AG04450 (cell line): ENCODE measurements at regions not wholly inside any gene's neighbourhood (a gene's known extent, or its start where the extent isn't known, plus 50 kb on each side); places are given as distances from the start of the nearest gene placed in this dataset.

ENCODE experiments used
- CTCF ChIA-PET: fragments of 300-600, 350-600 bp; formaldehyde crosslinking; extraction: SDS; loops from one replicate; lab custom pipeline; 2022; ENCODE audit warnings: antibody characterized with exemption, inconsistent platforms; lab: Charles Lee
- POLR2A ChIA-PET: fragments of 350-600 bp; formaldehyde crosslinking; extraction: SDS; loops from one replicate; lab custom pipeline; 2021; ENCODE audit warnings: antibody characterized with exemption, inconsistent platforms; lab: Yijun Ruan, JAX
- DNase-seq: peaks from one replicate; pipeline ENCODE4 v3.0.0-alpha.2; 2011; ENCODE audit warnings: low read depth, low spot score
- H3K27ac ChIP-seq: one replicate; pipeline ENCODE4 v1.5.1; 2012; ENCODE audit warnings: low read depth, low read length, control low read depth
- H3K27me3 ChIP-seq: one replicate; pipeline ENCODE4 v1.6.0; 2012; ENCODE audit warnings: low read length; ENCODE audit not compliant: control insufficient read depth, insufficient read depth
- H3K4me3 ChIP-seq: 2 replicates; pipeline ENCODE4 v1.5.1; 2011; ENCODE audit warnings: mild to moderate bottlenecking, low read depth, low read length, control low read depth
- H3K9me3 ChIP-seq: 2 replicates; pipeline ENCODE4 v1.5.1; 2012; ENCODE audit warnings: low read length; ENCODE audit not compliant: control insufficient read depth, insufficient read depth
- CTCF ChIP-seq: IDR thresholded peaks from 2 replicates; pipeline ENCODE4 v1.5.1; 2011; ENCODE audit warnings: low read depth, low read length, control low read depth, inconsistent platforms

DNA sequence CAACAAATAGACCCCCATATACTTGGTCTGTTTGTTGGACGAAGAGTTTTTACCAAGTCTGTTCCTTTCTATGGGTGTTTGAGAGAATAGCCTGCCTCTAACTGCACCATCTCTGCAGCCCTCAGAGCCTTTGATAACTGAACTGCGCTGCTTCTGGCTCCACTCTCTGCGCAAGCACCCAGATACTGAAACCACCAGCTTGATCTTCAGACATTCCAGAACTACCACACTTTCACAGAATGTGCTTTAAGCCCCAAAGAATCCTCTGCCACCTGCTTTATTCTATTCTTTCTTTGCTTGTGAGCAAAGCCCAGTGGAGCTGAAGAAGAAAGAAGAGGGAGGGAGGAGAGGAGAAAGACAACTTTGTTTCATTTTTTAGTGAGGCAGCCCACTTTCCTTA is 380.7 kb downstream of the BCL11A start:
- Histone ChIP-seq H3K27ac (no peak overlapping the region), H3K9me3 (no peaks in the 10 kb centered on the region), H3K27me3 (no peaks in the 10 kb centered on the region), H3K4me3 (no peak overlapping the region)
- TF ChIP-seq CTCF = no peak
- DNase-seq = no peak
- POLR2A ChIA-PET = no interaction called here
- CTCF ChIA-PET = no interaction called here

DNA sequence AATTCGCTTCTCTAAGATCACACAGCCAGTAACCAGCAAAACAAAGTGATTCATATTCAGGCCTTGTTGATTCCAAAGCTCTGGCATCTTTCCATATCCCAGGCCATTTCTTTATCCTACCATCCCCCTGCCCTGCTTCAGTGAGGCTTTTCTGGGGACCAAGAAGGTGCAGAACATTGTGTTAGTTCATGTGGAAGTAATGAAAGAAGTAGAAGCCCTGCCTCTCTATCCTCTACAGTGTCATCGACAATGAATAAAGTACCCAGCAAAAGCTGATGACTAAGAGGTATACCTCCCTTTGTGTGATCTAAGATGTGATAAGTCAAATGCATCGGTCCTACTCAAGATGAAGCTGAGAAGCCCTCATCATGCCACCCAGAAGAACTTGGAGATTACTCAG is 383.2 kb downstream of the BCL11A start:
- Histone ChIP-seq H3K27ac (no peak overlapping the region), H3K4me3 (no peak overlapping the region), H3K27me3 (no peaks in the 10 kb centered on the region), H3K9me3 (no peaks in the 10 kb centered on the region)
- ChIA-PET CTCF (no interaction called here), POLR2A (no interaction called here)
- no peak for DNase-seq
- TF ChIP-seq CTCF = no peak

- Histone ChIP-seq H3K9me3 (no peaks in the 10 kb centered on the region), H3K27ac (no peak overlapping the region), H3K4me3 (no peak overlapping the region), H3K27me3 (no peaks in the 10 kb centered on the region)
- POLR2A ChIA-PET = no interaction called here
- CTCF ChIA-PET = no interaction called here
- TF ChIP-seq CTCF = no peak
- no peak for DNase-seq
Observed at GRCh38 chr2:60168247-60168646, 385.2 kb downstream of the BCL11A start.

GRCh38 chr2:60167089-60167488 is 386.4 kb downstream of the BCL11A start:
- Histone ChIP-seq H3K4me3 (no peak overlapping the region), H3K27ac (no peak overlapping the region), H3K9me3 (no peaks in the 10 kb centered on the region), H3K27me3 (no peaks in the 10 kb centered on the region)
- ChIA-PET CTCF (no interaction called here), POLR2A (no interaction called here)
- no peak for DNase-seq
- no peak for TF ChIP-seq CTCF

DNA sequence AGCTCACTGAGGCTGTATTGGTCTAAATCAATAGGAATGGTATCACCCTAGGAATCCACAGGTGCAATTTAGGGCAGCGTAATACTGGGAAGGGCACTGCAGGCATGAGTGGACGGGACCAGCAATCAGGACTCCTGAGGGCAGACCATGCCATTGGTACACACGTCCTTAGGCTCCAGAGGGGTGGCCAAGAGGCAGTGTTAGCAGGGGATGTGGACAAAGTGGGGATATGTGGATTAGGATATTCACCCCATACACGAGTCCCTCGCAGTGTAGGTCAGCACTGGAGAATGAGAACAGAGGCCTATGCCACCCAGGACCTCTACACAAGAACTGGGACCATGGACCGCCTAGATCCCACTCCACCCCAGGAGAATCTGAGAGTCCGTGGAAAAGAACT is 389.8 kb downstream of the BCL11A start:
- Histone ChIP-seq H3K27ac (no peak overlapping the region), H3K4me3 (no peak overlapping the region), H3K9me3 (no peaks in the 10 kb centered on the region), H3K27me3 (no peaks in the 10 kb centered on the region)
- POLR2A ChIA-PET = no interaction called here
- DNase-seq = no peak
- CTCF ChIA-PET = no interaction called here
- TF ChIP-seq CTCF = no peak
